Activated B cell treated with CpG ODN at 0.5 μM for 24 hours (primary cell): ENCODE measurements at regions not wholly inside any gene's neighbourhood (a gene's known extent, or its start where the extent isn't known, plus 50 kb on each side); places are given as distances from the start of the nearest gene placed in this dataset.

ENCODE experiments used
- ATAC-seq: fragments of 200-7000 bp; cut with Tn5 transposase; one replicate; pipeline ENCODE4 v1.10.0; 2021; ENCODE audit warnings: low read depth, mild to moderate bottlenecking, moderate library complexity
- CTCF ChIA-PET: fragments of 350-600 bp; sonication (Branson Sonifier 250); formaldehyde crosslinking; loops from one replicate; lab custom pipeline; 2021; ENCODE audit warnings: antibody characterized with exemption; lab: Charles Lee
- POLR2A ChIA-PET: fragments of 350-600 bp; sonication (Branson Sonifier 250); formaldehyde crosslinking; loops from one replicate; lab custom pipeline; 2021; ENCODE audit warnings: antibody characterized with exemption; lab: Charles Lee
- DNase-seq: peaks from one replicate; pipeline ENCODE4 v3.0.0; 2022
- H3K27ac Mint-ChIP-seq: one replicate; pipeline ENCODE4 v1.8.0; 2020; ENCODE audit warnings: mixed read lengths
- H3K27me3 Mint-ChIP-seq: one replicate; pipeline ENCODE4 v1.8.0; 2021; ENCODE audit warnings: mixed read lengths
- H3K36me3 Mint-ChIP-seq: one replicate; pipeline ENCODE4 v1.8.0; 2021; ENCODE audit warnings: low read depth, mixed read lengths
- H3K4me1 Mint-ChIP-seq: one replicate; pipeline ENCODE4 v1.8.0; 2021; ENCODE audit warnings: mixed read lengths
- H3K4me3 Mint-ChIP-seq: one replicate; pipeline ENCODE4 v1.8.0; 2020; ENCODE audit warnings: mild to moderate bottlenecking, mixed read lengths
- H3K9me3 Mint-ChIP-seq: one replicate; pipeline ENCODE4 v1.8.0; 2020; ENCODE audit warnings: mixed read lengths
- CTCF ChIP-seq: fragments of 200-600 bp; IDR thresholded peaks from one replicate; pipeline ENCODE4 v1.8.0; 2022; ENCODE audit warnings: antibody characterized with exemption, mild to moderate bottlenecking
- intact Hi-C: fragments of 100-400 bp; cut with micrococcal nuclease; formaldehyde crosslinking; loops from one replicate; pipeline ENCODE4 v1.15.1; 2024

GRCh38 chr18:25896178-25896780 lies 194.1 kb downstream of the SS18 start:
- ChIA-PET POLR2A (no interaction called here), CTCF (interaction anchor here (0.7 kb wide), 1 partner anchor 10 kb away, joined by 3 read pairs; no protein-coding TSS in a partner anchor)
- Mint-ChIP-seq H3K27me3 (peaks cover 10% of the 10 kb centered on the region), H3K36me3 (no peaks in the 10 kb centered on the region), H3K4me1 (no peaks in the 10 kb centered on the region), H3K27ac (no peak overlapping the region), H3K4me3 (no peak overlapping the region), H3K9me3 (no peaks in the 10 kb centered on the region)
- DNase-seq (no peak), ATAC-seq (peak; percentile 40)
- intact Hi-C loops = loop anchor here (1.0 to 2.0 kb wide), 3 partner anchors 586 to 1409 kb away; no protein-coding TSS in a partner anchor
- TF ChIP-seq CTCF = peak; percentile 64

GRCh38 chr18:25895518-25895917 lies 194.9 kb downstream of the SS18 start:
- POLR2A ChIA-PET = no interaction called here
- no peak for DNase-seq
- intact Hi-C loops = no loop called here
- Mint-ChIP-seq H3K27me3 (peaks cover 10% of the 10 kb centered on the region), H3K4me1 (no peaks in the 10 kb centered on the region), H3K9me3 (no peaks in the 10 kb centered on the region), H3K27ac (no peak overlapping the region), H3K36me3 (no peaks in the 10 kb centered on the region), H3K4me3 (no peak overlapping the region)
- CTCF ChIA-PET = interaction anchor here (0.6 to 0.7 kb wide), 2 partner anchors 1018 to 1294 kb away, joined by 4 to 5 read pairs; no protein-coding TSS in a partner anchor
- no peak for TF ChIP-seq CTCF
- ATAC-seq = no peak

- intact Hi-C loops = no loop called here
- H3K9me3 Mint-ChIP-seq = peaks cover 16% of the 10 kb centered on the region
- no peak for TF ChIP-seq CTCF
- peaks cover 11% of the 10 kb centered on the region for H3K27me3 Mint-ChIP-seq
- H3K36me3 Mint-ChIP-seq = no peaks in the 10 kb centered on the region
- no peak overlapping the region for H3K4me3 Mint-ChIP-seq
- ATAC-seq (no peak), DNase-seq (no peak)
- no peaks in the 10 kb centered on the region for H3K4me1 Mint-ChIP-seq
- ChIA-PET CTCF (no interaction called here), POLR2A (no interaction called here)
- no peak overlapping the region for H3K27ac Mint-ChIP-seq
Measured at GRCh38 chr18:25886283-25886682, 204.1 kb downstream of the SS18 start.

- no peaks in the 10 kb centered on the region for H3K36me3 Mint-ChIP-seq
- H3K4me1 Mint-ChIP-seq = no peaks in the 10 kb centered on the region
- no peak for TF ChIP-seq CTCF
- CTCF ChIA-PET = no interaction called here
- H3K27me3 Mint-ChIP-seq = peaks cover 15% of the 10 kb centered on the region
- no peak overlapping the region for H3K27ac Mint-ChIP-seq
- H3K4me3 Mint-ChIP-seq = no peak overlapping the region
- no peak for ATAC-seq
- intact Hi-C loops = no loop called here
- POLR2A ChIA-PET = no interaction called here
- peaks cover 16% of the 10 kb centered on the region for H3K9me3 Mint-ChIP-seq
- no peak for DNase-seq
Measured at GRCh38 chr18:25883091-25883490, 207.3 kb downstream of the SS18 start.

GRCh38 chr18:25881149-25881548 lies 209.3 kb downstream of the SS18 start:
- intact Hi-C loops = no loop called here

More at GRCh38 chr18:25881149-25881548, 209.3 kb downstream of the SS18 start:
- no peak for TF ChIP-seq CTCF
- no peak for DNase-seq
- Mint-ChIP-seq H3K9me3 (peaks cover 5% of the 10 kb centered on the region), H3K27ac (no peak overlapping the region), H3K4me3 (no peak overlapping the region), H3K27me3 (peaks cover 15% of the 10 kb centered on the region), H3K4me1 (no peaks in the 10 kb centered on the region), H3K36me3 (no peaks in the 10 kb centered on the region)
- CTCF ChIA-PET = no interaction called here
- ATAC-seq = no peak
- POLR2A ChIA-PET = no interaction called here
